NOMO-1 treated with dmso at 0.1 percent for 144 hours (cell line): ENCODE measurements at regions not wholly inside any gene's neighbourhood (a gene's known extent, or its start where the extent isn't known, plus 50 kb on each side); places are given as distances from the start of the nearest gene placed in this dataset.

Experiments
- DNase-seq: peaks from one replicate; lab custom pipeline; 2025; ENCODE audit not compliant: unreplicated experiment; lab: John Stamatoyannopoulos, UW

DNA sequence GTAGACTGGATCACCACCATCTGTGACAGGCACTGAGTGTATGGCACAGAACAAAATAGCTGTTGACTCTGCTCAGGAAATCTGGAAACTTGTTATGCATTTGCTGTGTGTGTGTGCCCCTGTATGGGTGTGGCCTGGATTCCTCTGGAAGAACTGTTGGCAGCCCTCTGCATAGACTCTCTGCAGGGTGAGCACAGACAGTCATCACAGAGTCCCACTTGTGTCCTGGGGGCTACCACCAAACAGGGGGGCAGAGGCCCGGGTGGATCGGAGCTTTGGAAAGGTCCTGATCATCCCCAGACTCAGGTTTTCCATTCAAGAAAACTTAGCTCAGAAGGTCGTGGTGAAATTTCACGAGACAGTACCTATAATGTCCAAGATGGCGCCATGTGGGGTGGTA lies 258.6 kb downstream of the SOX11 start:
- DNase-seq: no peak

- DNase-seq: no peak
Measured at GRCh38 chr2:5951471-5951870, 259.3 kb downstream of the SOX11 start.

DNA sequence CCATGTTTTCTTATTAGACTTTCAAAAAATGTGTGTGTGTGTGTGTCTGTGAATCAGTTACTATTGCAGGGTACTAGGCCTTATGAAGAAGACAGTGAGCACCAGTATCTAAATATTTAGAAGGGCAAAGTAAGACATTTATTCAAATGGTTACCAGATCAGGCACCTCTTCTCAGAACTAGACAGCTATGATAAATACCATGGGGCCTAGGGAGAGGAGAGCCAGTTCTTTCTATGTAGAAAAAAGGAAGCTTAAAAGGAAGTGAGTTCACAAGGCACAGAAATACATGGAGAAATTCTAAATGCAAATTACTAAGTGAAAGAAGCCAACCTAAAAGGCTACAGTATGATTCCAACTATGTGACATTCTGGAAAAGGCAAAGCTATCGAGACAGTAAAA lies 261.3 kb downstream of the SOX11 start:
- DNase-seq: no peak

DNA sequence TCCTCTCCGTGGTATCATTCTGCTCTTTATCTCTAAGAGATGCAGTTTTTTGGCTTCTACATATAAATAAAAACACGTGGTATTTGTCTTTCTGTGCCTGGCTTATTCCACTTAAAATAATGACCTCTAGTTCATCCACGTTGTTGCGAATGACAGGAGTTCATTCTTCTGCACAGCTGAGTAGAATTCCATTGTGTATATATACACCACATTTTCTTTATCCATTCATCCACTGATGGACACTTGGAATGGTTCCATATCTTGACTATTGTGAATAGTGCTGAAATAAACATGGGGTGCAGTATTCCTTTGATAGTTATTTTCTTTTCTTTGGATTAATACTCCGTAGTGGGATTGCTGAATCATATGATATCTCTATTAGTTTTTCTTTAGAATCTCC lies 262.3 kb downstream of the SOX11 start:
- no peak for DNase-seq

GRCh38 chr2:5955921-5956320 lies 263.7 kb downstream of the SOX11 start:
- no peak for DNase-seq

- DNase-seq: no peak
Measured at GRCh38 chr2:5959836-5960820, 267.9 kb downstream of the SOX11 start.

- DNase-seq: no peak
Measured at GRCh38 chr2:5967506-5967905, 275.3 kb downstream of the SOX11 start.

DNA sequence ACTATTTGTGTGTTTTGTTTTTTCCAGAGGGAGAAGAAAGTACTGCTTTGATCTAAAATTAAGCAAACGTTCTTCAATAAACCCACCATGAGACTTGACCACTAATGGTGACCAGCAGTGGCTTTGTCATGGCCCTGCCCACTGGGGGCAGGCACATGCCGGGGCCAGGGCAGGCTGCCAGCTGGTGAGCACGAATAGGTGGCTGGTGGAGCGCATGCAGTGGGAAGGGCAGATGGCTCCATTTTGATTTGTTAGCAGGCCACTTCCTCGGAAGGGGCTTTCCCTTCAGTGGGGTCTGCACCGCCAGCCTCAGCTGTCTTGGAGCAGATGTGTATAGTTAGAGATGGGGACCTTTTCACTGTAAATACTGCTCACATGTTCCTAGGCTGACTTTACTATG lies 277.1 kb downstream of the SOX11 start:
- no peak for DNase-seq

DNA sequence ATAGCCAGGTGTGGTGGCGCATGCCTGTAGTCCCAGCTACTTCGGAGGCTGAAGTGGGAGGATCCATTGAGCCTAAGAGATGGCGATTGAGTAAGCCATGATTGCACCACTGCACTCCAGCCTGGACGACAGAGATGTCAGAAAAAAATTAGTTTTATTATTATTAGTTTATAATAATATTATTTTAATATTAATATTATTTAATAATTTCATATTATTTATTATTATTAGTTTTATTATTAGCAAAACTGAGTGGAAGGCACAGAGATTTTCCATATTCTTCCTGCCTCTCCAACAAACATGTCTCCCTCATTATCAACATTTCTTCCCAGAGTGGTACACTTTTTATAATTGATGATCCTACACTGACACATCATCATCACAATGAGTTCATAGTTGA lies 278.2 kb downstream of the SOX11 start:
- DNase-seq: no peak

DNA sequence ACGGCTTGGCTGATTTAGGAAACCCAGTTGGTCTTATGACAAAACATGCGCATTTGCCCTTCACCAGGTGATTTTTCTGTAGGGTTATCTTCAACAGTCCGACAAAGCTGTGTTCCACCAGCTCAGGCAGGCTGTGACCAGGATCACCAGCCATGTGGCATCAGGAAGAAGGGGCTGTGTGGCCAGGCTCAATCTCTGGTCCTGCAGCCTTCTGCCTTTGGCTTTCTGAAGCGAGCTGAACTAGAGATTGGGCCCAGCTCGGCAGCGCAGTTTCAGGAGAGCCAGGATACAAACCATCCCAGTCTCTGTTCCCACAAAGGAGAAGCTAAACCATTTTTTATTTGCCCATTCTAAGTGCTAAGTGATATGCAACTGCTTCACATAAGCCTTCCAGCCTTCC lies 282.3 kb downstream of the SOX11 start:
- no peak for DNase-seq

DNA sequence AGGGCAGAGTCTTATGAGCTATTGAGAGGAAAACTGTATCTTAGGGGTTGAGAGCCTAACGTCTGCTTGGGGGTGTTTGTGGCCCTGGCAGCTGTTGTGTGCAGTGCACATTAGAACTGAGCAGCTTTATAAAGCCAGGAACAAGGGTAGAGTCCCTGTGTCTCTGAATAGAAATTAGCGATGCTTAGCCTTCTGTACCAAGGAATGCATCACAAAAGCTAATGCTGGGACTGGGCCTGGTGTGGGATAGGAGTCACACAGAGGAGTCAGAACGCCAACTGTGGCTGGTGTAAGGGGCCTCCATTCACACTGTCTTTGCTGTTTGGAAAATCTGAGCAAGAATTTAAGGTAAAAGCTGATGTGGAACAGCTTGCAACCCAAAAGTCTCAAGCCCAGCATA lies 283.2 kb downstream of the SOX11 start:
- DNase-seq: no peak

- no peak for DNase-seq
Measured at GRCh38 chr2:5976531-5977065, 284.4 kb downstream of the SOX11 start.

GRCh38 chr2:5977477-5977876 lies 285.3 kb downstream of the SOX11 start:
- DNase-seq: no peak

DNA sequence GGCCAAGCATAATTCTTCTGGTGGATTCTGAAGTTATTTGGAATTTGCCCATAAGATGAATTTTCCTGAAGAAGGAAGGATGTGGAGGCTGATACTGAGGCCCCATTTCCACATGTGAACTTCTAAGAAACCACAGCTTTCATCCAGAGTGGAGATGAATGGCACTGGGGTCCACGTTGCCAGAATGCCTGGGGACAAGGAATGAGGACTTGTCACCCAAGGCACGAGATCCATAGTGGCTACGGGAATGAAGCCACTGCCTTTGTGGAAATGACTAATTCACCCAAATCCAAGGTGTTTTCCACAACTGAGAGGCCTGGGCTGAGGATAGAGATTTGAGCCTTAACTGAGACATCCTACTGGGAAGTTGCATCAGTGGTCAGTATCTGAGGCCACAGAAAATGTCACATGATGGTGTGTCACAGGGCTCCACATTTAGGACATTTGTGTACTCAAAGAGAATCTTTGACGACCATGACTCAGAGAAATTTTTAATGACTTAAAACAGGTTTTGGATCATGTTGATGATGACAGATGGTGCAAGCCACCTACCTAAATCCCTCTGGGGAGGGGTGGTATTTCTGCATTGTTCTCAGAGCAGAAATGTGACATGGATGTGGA lies 286.1 kb downstream of the SOX11 start:
- DNase-seq: no peak

- DNase-seq: no peak
Measured at GRCh38 chr2:5980450-5981190, 288.4 kb downstream of the SOX11 start.

GRCh38 chr2:5982193-5982902 lies 290.2 kb downstream of the SOX11 start:
- DNase-seq: no peak

DNA sequence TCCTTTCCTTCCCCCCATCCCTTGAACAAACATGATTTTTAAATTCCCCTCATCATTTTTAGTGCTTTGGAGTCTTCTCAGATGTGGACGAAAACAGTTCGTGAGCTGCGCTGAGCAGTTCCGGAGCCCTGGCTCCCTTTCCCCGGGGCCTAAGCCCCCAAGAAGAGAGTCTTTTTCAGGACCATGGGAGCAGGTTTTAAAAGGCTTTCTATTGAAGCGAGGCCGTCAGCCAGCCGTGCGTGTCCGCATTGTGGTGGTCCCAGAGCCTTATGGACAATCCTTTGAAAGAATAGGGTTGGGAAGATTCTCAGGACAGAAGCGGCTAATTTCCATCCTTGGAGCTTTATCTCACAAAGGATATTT lies 290.7 kb downstream of the SOX11 start:
- no peak for DNase-seq

DNA sequence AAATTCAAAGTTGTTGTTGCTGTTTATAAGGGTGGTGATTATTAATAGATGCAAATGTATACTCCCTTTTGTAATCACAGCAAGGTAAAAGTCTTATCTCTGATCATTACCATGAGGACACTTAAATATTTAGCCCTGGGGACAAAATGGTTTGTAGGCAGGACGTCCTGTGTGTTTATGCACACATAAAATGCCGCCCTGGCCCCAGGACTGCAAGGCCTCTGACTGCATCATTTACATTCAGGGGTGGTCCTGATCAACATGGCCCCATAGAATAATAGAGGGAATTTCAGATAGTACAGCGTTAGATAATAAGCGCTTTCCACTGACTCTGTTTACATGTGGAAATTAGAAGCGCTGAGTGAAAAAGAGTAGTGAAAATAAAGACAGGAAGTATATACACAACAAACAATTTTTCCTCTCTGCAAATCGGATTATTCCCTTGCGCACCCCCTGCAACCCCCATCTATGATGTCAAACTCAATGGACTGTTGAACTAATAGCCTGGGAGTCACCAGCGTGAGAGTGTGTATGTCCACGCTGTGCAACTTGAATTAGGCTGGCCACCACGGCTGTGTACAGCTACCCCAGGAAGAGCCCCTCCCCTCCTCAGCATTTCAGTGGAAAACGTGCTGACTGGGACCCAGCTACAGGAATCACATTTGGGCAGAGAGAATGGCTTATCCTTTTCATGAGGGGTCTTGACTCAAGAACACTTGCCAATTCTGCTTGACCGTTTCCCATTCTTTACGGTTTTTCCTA lies 291.5 kb downstream of the SOX11 start:
- DNase-seq: no peak

DNA sequence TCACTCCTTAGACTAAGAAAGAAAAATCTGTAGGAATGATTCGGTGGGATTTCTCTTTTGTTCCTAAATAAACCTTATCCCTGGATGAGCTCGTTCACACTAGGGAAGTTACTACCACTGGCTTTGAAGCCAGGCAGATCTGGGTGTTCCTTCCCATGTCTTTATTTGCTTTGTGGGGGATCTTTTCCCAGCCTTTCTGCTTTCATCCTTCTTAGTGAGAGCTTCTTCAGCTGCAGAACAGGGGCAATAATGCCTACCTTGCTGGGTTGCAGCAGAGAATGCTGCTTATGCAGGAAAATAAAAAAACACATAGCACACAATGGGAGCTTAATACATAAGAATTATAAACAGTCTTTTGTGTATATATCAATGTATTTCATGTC lies 292.1 kb downstream of the SOX11 start:
- no peak for DNase-seq

DNA sequence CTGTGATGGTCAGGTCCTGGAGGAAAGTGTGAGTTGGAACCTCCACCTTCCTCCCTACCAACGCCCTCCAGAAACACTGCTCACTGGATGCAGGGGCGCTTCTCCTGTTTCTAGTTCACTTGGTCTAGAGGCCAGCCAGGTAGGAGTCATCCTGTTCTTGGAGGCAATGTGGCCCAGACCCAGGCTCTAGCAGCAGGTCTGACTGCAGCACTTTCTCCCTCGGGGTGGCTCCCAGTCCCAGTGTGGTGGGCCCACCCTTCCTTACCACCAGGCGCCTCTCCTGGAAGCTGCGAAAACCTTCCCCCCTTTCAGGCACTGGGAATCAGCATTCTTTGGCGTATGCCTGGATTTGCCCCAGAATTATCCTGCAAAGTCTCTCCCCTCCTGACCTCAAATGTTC lies 292.8 kb downstream of the SOX11 start:
- DNase-seq: no peak
